ENCODE measurements at regions not wholly inside any gene's neighbourhood (a gene's known extent, or its start where the extent isn't known, plus 50 kb on each side); places are given as distances from the start of the nearest gene placed in this dataset.

GRCh38 chr4:140213749-140214148 lies 59.8 kb upstream of the MAML3 start:
- DNase-seq (ENCODE audit: low read depth in 2 of 2), result no peak

GRCh38 chr4:140213116-140213515 lies 59.1 kb upstream of the MAML3 start:
- DNase-seq (ENCODE audit: low read depth in 2 of 2), result no peak

- DNase-seq (ENCODE audit: low read depth in 2 of 2), result no peak
Measured at GRCh38 chr4:140212646-140213045, 58.7 kb upstream of the MAML3 start.

- DNase-seq (ENCODE audit: low read depth in 2 of 2), result no peak
Measured at GRCh38 chr4:140212194-140212593, 58.2 kb upstream of the MAML3 start.

GRCh38 chr4:140211693-140212092 lies 57.7 kb upstream of the MAML3 start:
- DNase-seq (ENCODE audit: low read depth in 2 of 2), result no peak

- no peak for DNase-seq (ENCODE audit: low read depth in 2 of 2)
Measured at GRCh38 chr4:140211161-140211560, 57.2 kb upstream of the MAML3 start.

- no peak for DNase-seq (ENCODE audit: low read depth in 2 of 2)
Measured at GRCh38 chr4:140208921-140209320, 54.9 kb upstream of the MAML3 start.

All from activated CD8-positive, alpha-beta memory T cell treated with anti-CD3 and anti-CD28 coated beads for 4 hours (primary cell).